GM10847 (cell line): ENCODE measurements at regions not wholly inside any gene's neighbourhood (a gene's known extent, or its start where the extent isn't known, plus 50 kb on each side); places are given as distances from the start of the nearest gene placed in this dataset.

Experiments used
- POLR2A ChIP-seq: IDR thresholded peaks from 2 replicates; pipeline ENCODE4 v1.6.1; 2011; ENCODE audit not compliant: insufficient read length; ENCODE audit errors: extremely low read depth

GRCh38 chr14:71588576-71589215 lies 343.5 kb upstream of the RGS6 start:
- TF ChIP-seq POLR2A: no peak

GRCh38 chr14:71589609-71590008 lies 342.6 kb upstream of the RGS6 start:
- no peak for TF ChIP-seq POLR2A

GRCh38 chr14:71590131-71590530 lies 342.1 kb upstream of the RGS6 start:
- no peak for TF ChIP-seq POLR2A

- TF ChIP-seq POLR2A: no peak
Measured at GRCh38 chr14:71591231-71591630, 341.0 kb upstream of the RGS6 start.

- TF ChIP-seq POLR2A: no peak
Measured at GRCh38 chr14:71591929-71592328, 340.3 kb upstream of the RGS6 start.

GRCh38 chr14:71592361-71592760 lies 339.9 kb upstream of the RGS6 start:
- no peak for TF ChIP-seq POLR2A

- TF ChIP-seq POLR2A: no peak
Measured at GRCh38 chr14:71593966-71594365, 338.3 kb upstream of the RGS6 start.

GRCh38 chr14:71594821-71595220 lies 337.4 kb upstream of the RGS6 start:
- no peak for TF ChIP-seq POLR2A

- TF ChIP-seq POLR2A: no peak
Measured at GRCh38 chr14:71595441-71595840, 336.8 kb upstream of the RGS6 start.

- TF ChIP-seq POLR2A: no peak
Measured at GRCh38 chr14:71597287-71597920, 334.8 kb upstream of the RGS6 start.

- TF ChIP-seq POLR2A: no peak
Measured at GRCh38 chr14:71597955-71598660, 334.1 kb upstream of the RGS6 start.

- no peak for TF ChIP-seq POLR2A
Measured at GRCh38 chr14:71600309-71600708, 331.9 kb upstream of the RGS6 start.

- no peak for TF ChIP-seq POLR2A
Measured at GRCh38 chr14:71602524-71602923, 329.7 kb upstream of the RGS6 start.

GRCh38 chr14:71604231-71604630 lies 328.0 kb upstream of the RGS6 start:
- TF ChIP-seq POLR2A: no peak

- TF ChIP-seq POLR2A: no peak
Measured at GRCh38 chr14:71606064-71606463, 326.2 kb upstream of the RGS6 start.

GRCh38 chr14:71606575-71606974 lies 325.7 kb upstream of the RGS6 start:
- TF ChIP-seq POLR2A: no peak
